Nephron (organoid): ENCODE measurements at regions not wholly inside any gene's neighbourhood (a gene's known extent, or its start where the extent isn't known, plus 50 kb on each side); places are given as distances from the start of the nearest gene placed in this dataset.

ENCODE experiments used
- H3K27ac Mint-ChIP-seq, 3 experiments: 2 replicates each; pipeline ENCODE4 v1.8.0; 2020; ENCODE audit warnings: mixed read lengths in 3 of 3, mild to moderate bottlenecking in 2 of 3, moderate library complexity in 1 of 3
- H3K27me3 Mint-ChIP-seq: 2 replicates; pipeline ENCODE4 v1.8.0; 2021; ENCODE audit warnings: low read depth, mild to moderate bottlenecking, moderate library complexity, mixed read lengths
- H3K36me3 Mint-ChIP-seq: 2 replicates; pipeline ENCODE4 v1.8.0; 2020; ENCODE audit warnings: low read depth, mixed read lengths
- H3K4me1 Mint-ChIP-seq: 2 replicates; pipeline ENCODE4 v1.8.0; 2020; ENCODE audit warnings: mixed read lengths
- H3K4me3 Mint-ChIP-seq, 3 experiments: 2 replicates each; pipeline ENCODE4 v1.8.0; 2020; ENCODE audit warnings: mild to moderate bottlenecking in 3 of 3, mixed read lengths in 3 of 3, moderate library complexity in 2 of 3
- H3K9me3 Mint-ChIP-seq: 2 replicates; pipeline ENCODE4 v1.8.0; 2020; ENCODE audit warnings: mixed read lengths
- CTCF ChIP-seq, 3 experiments: fragments of 200-600 bp; sonication (generic); IDR thresholded peaks; one replicate each; pipeline ENCODE4 v1.5.0; 2021; ENCODE audit warnings: antibody characterized with exemption in 3 of 3; ENCODE audit not compliant: unreplicated experiment in 3 of 3

GRCh38 chr1:238060061-238060460 lies 169.3 kb upstream of the ZP4 start:
- no peak for TF ChIP-seq CTCF (IDR thresholded peaks at IDR 0.05; ENCODE audit: unreplicated experiment in 3 of 3)
- no peaks in the 10 kb centered on the region for H3K36me3 Mint-ChIP-seq
- no peak overlapping the region for H3K27ac Mint-ChIP-seq
- no peak overlapping the region for H3K4me3 Mint-ChIP-seq
- peaks cover 4% of the 10 kb centered on the region for H3K27me3 Mint-ChIP-seq
- peaks cover 19% of the 10 kb centered on the region for H3K9me3 Mint-ChIP-seq
- peaks cover 6% of the 10 kb centered on the region for H3K4me1 Mint-ChIP-seq

- Mint-ChIP-seq H3K9me3 (peaks cover 3% of the 10 kb centered on the region), H3K36me3 (no peaks in the 10 kb centered on the region), H3K4me1 (no peaks in the 10 kb centered on the region), H3K27ac (no peak overlapping the region), H3K4me3 (no peak overlapping the region), H3K27me3 (no peaks in the 10 kb centered on the region)
- TF ChIP-seq CTCF (IDR thresholded peaks at IDR 0.05; ENCODE audit: unreplicated experiment in 3 of 3): no peak
Observed at GRCh38 chr1:238052496-238053266, 162.0 kb upstream of the ZP4 start.

GRCh38 chr1:238029126-238029525 lies 138.4 kb upstream of the ZP4 start:
- no peak for TF ChIP-seq CTCF (IDR thresholded peaks at IDR 0.05; ENCODE audit: unreplicated experiment in 3 of 3)
- peaks cover 21% of the 10 kb centered on the region for H3K9me3 Mint-ChIP-seq
- H3K27me3 Mint-ChIP-seq: no peaks in the 10 kb centered on the region
- H3K4me1 Mint-ChIP-seq: no peaks in the 10 kb centered on the region
- H3K36me3 Mint-ChIP-seq: no peaks in the 10 kb centered on the region
- peak overlapping the region in 2 of 3 experiments; percentile 18 to 41 for H3K27ac Mint-ChIP-seq
- H3K4me3 Mint-ChIP-seq: no peak overlapping the region

GRCh38 chr1:238027366-238027765 lies 136.6 kb upstream of the ZP4 start:
- TF ChIP-seq CTCF (IDR thresholded peaks at IDR 0.05; ENCODE audit: unreplicated experiment in 3 of 3): no peak
- H3K4me3 Mint-ChIP-seq: no peak overlapping the region
- H3K9me3 Mint-ChIP-seq: peaks cover 11% of the 10 kb centered on the region
- no peaks in the 10 kb centered on the region for H3K27me3 Mint-ChIP-seq
- no peaks in the 10 kb centered on the region for H3K4me1 Mint-ChIP-seq
- no peak overlapping the region for H3K27ac Mint-ChIP-seq
- no peaks in the 10 kb centered on the region for H3K36me3 Mint-ChIP-seq

GRCh38 chr1:238023137-238023536 lies 132.4 kb upstream of the ZP4 start:
- Mint-ChIP-seq H3K27ac (no peak overlapping the region), H3K36me3 (no peaks in the 10 kb centered on the region), H3K4me3 (no peak overlapping the region), H3K9me3 (no peaks in the 10 kb centered on the region), H3K4me1 (no peaks in the 10 kb centered on the region), H3K27me3 (no peaks in the 10 kb centered on the region)
- TF ChIP-seq CTCF (IDR thresholded peaks at IDR 0.05; ENCODE audit: unreplicated experiment in 3 of 3): no peak

- Mint-ChIP-seq H3K4me1 (no peaks in the 10 kb centered on the region), H3K36me3 (no peaks in the 10 kb centered on the region), H3K4me3 (no peak overlapping the region), H3K27ac (no peak overlapping the region), H3K9me3 (no peaks in the 10 kb centered on the region), H3K27me3 (no peaks in the 10 kb centered on the region)
- no peak for TF ChIP-seq CTCF (IDR thresholded peaks at IDR 0.05; ENCODE audit: unreplicated experiment in 3 of 3)
Observed at GRCh38 chr1:238018214-238018613, 127.5 kb upstream of the ZP4 start.
